B cell (primary cell): ENCODE measurements at regions not wholly inside any gene's neighbourhood (a gene's known extent, or its start where the extent isn't known, plus 50 kb on each side); places are given as distances from the start of the nearest gene placed in this dataset.

Experiments
- ATAC-seq: fragments of 200-7000 bp; cut with Tn5 transposase; one replicate; pipeline ENCODE4 v1.10.0; 2021; ENCODE audit warnings: low read depth, mild to moderate bottlenecking, moderate number of reproducible peaks, moderate library complexity
- CTCF ChIA-PET: fragments of 350-600 bp; sonication (Branson Sonifier 250); formaldehyde crosslinking; loops from one replicate; lab custom pipeline; 2021; ENCODE audit warnings: antibody characterized with exemption, inconsistent platforms; lab: Charles Lee
- POLR2A ChIA-PET: fragments of 350-600 bp; sonication (Branson Sonifier 250); formaldehyde crosslinking; loops from one replicate; lab custom pipeline; 2021; ENCODE audit warnings: antibody characterized with exemption; lab: Charles Lee
- DNase-seq: peaks from one replicate; pipeline ENCODE4 v3.0.0; 2013
- H2AFZ ChIP-seq: 2 replicates; pipeline ENCODE4 v1.6.1; 2012; ENCODE audit warnings: mild to moderate bottlenecking, low read depth, low read length; ENCODE audit not compliant: insufficient read depth, poor library complexity, severe bottlenecking
- H3K27ac ChIP-seq, 2 donors: 1 replicate in 1 of 2; 2 replicates in 1 of 2; pipeline ENCODE4 v1.5.1; 2012 to 2013; ENCODE audit warnings: low read length in 2 of 2, mild to moderate bottlenecking in 2 of 2, moderate library complexity in 1 of 2
- H3K27me3 ChIP-seq, 4 experiments: fragments of 200-600 bp in 1 of 4; sonication (generic) in 1 of 4; replicated peaks in 1 of 4; 1 replicate in 2 of 4; 2 replicates in 2 of 4; pipeline versions ENCODE4 v1.6.1 to v1.7.0; 2013 to 2016; ENCODE audit warnings: low read length in 3 of 4, mild to moderate bottlenecking in 2 of 4, mixed read lengths in 1 of 4, moderate library complexity in 1 of 4; ENCODE audit not compliant: insufficient read depth in 4 of 4, control insufficient read depth in 3 of 4; ENCODE audit errors: control extremely low read depth in 1 of 4
- H3K36me3 ChIP-seq, 2 experiments: replicated peaks in 1 of 2; 1 replicate in 1 of 2; 2 replicates in 1 of 2; pipeline versions ENCODE4 v1.6.1 to v1.7.1; 2013; ENCODE audit warnings: low read length in 1 of 2; ENCODE audit not compliant: insufficient read depth in 2 of 2, control insufficient read depth in 1 of 2; ENCODE audit errors: control extremely low read depth in 1 of 2, extremely low read depth in 1 of 2
- H3K4me1 ChIP-seq, 2 donors: fragments of 200-600 bp in 1 of 2; sonication (generic) in 1 of 2; 1 replicate in 1 of 2; 2 replicates in 1 of 2; pipeline versions ENCODE4 v1.5.1 to v1.6.1; 2013 to 2017; ENCODE audit warnings: low read length in 2 of 2; ENCODE audit not compliant: control insufficient read depth in 2 of 2, insufficient read depth in 2 of 2
- H3K4me2 ChIP-seq: replicated peaks from 2 replicates; pipeline ENCODE3; 2012; ENCODE audit warnings: mild to moderate bottlenecking, low read depth, low read length; ENCODE audit not compliant: poor library complexity, severe bottlenecking
- H3K4me3 ChIP-seq, 5 experiments: fragments of 200-600 bp in 1 of 5; sonication (generic) in 1 of 5; 1 replicate in 3 of 5; 2 replicates in 2 of 5; pipeline versions ENCODE4 v1.5.1 to v1.7.0; 2011 to 2016; ENCODE audit warnings: low read length in 4 of 5, mild to moderate bottlenecking in 4 of 5, low read depth in 2 of 5, control low read depth in 1 of 5, moderate library complexity in 1 of 5; ENCODE audit not compliant: insufficient read depth in 1 of 5; ENCODE audit errors: control extremely low read depth in 1 of 5, extremely low read depth in 1 of 5
- H3K79me2 ChIP-seq: fragments of 200-600 bp; sonication (generic); one replicate; pipeline ENCODE4 v1.6.0; 2016; ENCODE audit warnings: low read length; ENCODE audit not compliant: control insufficient read depth, insufficient read depth
- H3K9ac ChIP-seq: fragments of 200-600 bp; sonication (generic); 2 replicates; pipeline ENCODE4 v1.6.1; 2017; ENCODE audit warnings: mild to moderate bottlenecking, low read length, moderate library complexity
- H3K9me3 ChIP-seq, 3 donors: one replicate each; pipeline versions ENCODE4 v1.6.1 to v1.7.1; 2013; ENCODE audit warnings: low read length in 2 of 3; ENCODE audit not compliant: control insufficient read depth in 2 of 3, insufficient read depth in 1 of 3; ENCODE audit errors: control extremely low read depth in 1 of 3
- H4K20me1 ChIP-seq: 2 replicates; pipeline ENCODE4 v1.6.0; 2012; ENCODE audit warnings: mild to moderate bottlenecking, low read length; ENCODE audit not compliant: insufficient read depth, control insufficient read depth, poor library complexity, severe bottlenecking
- H3K27ac Mint-ChIP-seq: one replicate; pipeline ENCODE4 v1.8.0; 2021; ENCODE audit warnings: mixed read lengths
- H3K27me3 Mint-ChIP-seq: one replicate; pipeline ENCODE4 v1.8.0; 2021; ENCODE audit warnings: mixed read lengths
- H3K4me1 Mint-ChIP-seq: one replicate; pipeline ENCODE4 v1.8.0; 2021; ENCODE audit warnings: mixed read lengths
- H3K4me3 Mint-ChIP-seq: one replicate; pipeline ENCODE4 v1.8.0; 2021; ENCODE audit warnings: mixed read lengths
- H3K9me3 Mint-ChIP-seq: one replicate; pipeline ENCODE4 v1.8.0; 2022; ENCODE audit warnings: mixed read lengths; ENCODE audit not compliant: insufficient read depth
- CTCF ChIP-seq: fragments of 200-600 bp; IDR thresholded peaks from one replicate; pipeline ENCODE4 v1.8.0; 2022; ENCODE audit warnings: antibody characterized with exemption, mild to moderate bottlenecking
- EZH2 ChIP-seq: IDR thresholded peaks from 2 replicates; pipeline ENCODE4 v1.6.1; 2012; ENCODE audit warnings: borderline replicate concordance, low read depth, mild to moderate bottlenecking, moderate library complexity, low read length; ENCODE audit not compliant: insufficient read depth, poor library complexity, severe bottlenecking
- WGBS: methylation state at CpG from one replicate; pipeline ENCODE4 v1.1.5; 2013; ENCODE audit warnings: missing lambda C conversion rate; ENCODE audit not compliant: insufficient coverage; 5-methylcytosine and 5-hydroxymethylcytosine counted together
- intact Hi-C: fragments of 100-400 bp; cut with micrococcal nuclease; formaldehyde crosslinking; loops from one replicate; pipeline ENCODE4 v1.10.0; 2022

- Histone ChIP-seq H3K4me3 (no peak overlapping the region), H3K4me1 (no peaks in the 10 kb centered on the region), H3K9ac (no peak overlapping the region), H2AFZ (no peak overlapping the region), H3K27ac (no peak overlapping the region), H3K4me2 (no peak overlapping the region), H4K20me1 (no peaks in the 10 kb centered on the region), H3K36me3 (no peaks in the 10 kb centered on the region), H3K79me2 (no peaks in the 10 kb centered on the region), H3K9me3 (no peaks in the 10 kb centered on the region), H3K27me3 (no peaks in the 10 kb centered on the region)
- POLR2A ChIA-PET = no interaction called here
- no peak for DNase-seq
- no peak for TF ChIP-seq EZH2
- TF ChIP-seq CTCF = no peak
- CTCF ChIA-PET = no interaction called here
- no peak overlapping the region for H3K4me3 Mint-ChIP-seq
- H3K27ac Mint-ChIP-seq = no peak overlapping the region
- H3K27me3 Mint-ChIP-seq = peaks cover 6% of the 10 kb centered on the region
- intact Hi-C loops = no loop called here
- no peaks in the 10 kb centered on the region for H3K4me1 Mint-ChIP-seq
- ATAC-seq = no peak
- 80% methylated on average over 1 of the region's 3 CpGs for WGBS
- no peaks in the 10 kb centered on the region for H3K9me3 Mint-ChIP-seq
Observed at GRCh38 chr13:21233086-21233485, 56.6 kb downstream of the MRPL57 start.

- Mint-ChIP-seq H3K27ac (no peak overlapping the region), H3K9me3 (no peaks in the 10 kb centered on the region), H3K27me3 (peaks cover 6% of the 10 kb centered on the region), H3K4me3 (no peak overlapping the region), H3K4me1 (no peaks in the 10 kb centered on the region)
- H3K4me2 ChIP-seq = no peak overlapping the region
- H3K27me3 ChIP-seq = no peaks in the 10 kb centered on the region
- no peaks in the 10 kb centered on the region for H4K20me1 ChIP-seq
- WGBS = 92% methylated on average over 8 of the region's 8 CpGs
- H3K36me3 ChIP-seq = no peaks in the 10 kb centered on the region
- no peaks in the 10 kb centered on the region for H3K9me3 ChIP-seq
- H3K9ac ChIP-seq = no peak overlapping the region
- no peaks in the 10 kb centered on the region for H3K79me2 ChIP-seq
- H3K27ac ChIP-seq = no peak overlapping the region
- intact Hi-C loops = no loop called here
- CTCF ChIA-PET = no interaction called here
- no peak overlapping the region for H2AFZ ChIP-seq
- H3K4me1 ChIP-seq = no peaks in the 10 kb centered on the region
- TF ChIP-seq CTCF = no peak
- no peak for TF ChIP-seq EZH2
- POLR2A ChIA-PET = no interaction called here
- DNase-seq = no peak
- ATAC-seq = no peak
- no peak overlapping the region for H3K4me3 ChIP-seq
Observed at GRCh38 chr13:21234526-21234925, 58.1 kb downstream of the MRPL57 start.
